Progenitor cell of endocrine pancreas (in vitro differentiated cells): ENCODE measurements at regions not wholly inside any gene's neighbourhood (a gene's known extent, or its start where the extent isn't known, plus 50 kb on each side); places are given as distances from the start of the nearest gene placed in this dataset.

Experiments used
- DNase-seq: peaks from one replicate; pipeline ENCODE4 v3.0.0; 2021; ENCODE audit warnings: low spot score; ENCODE audit not compliant: unreplicated experiment
- H3K27ac Mint-ChIP-seq: 2 replicates; pipeline ENCODE4 v1.8.0; 2021; ENCODE audit warnings: mild to moderate bottlenecking, moderate library complexity, mixed read lengths
- H3K27me3 Mint-ChIP-seq: 2 replicates; pipeline ENCODE4 v1.8.0; 2021; ENCODE audit warnings: mixed read lengths
- H3K36me3 Mint-ChIP-seq: 2 replicates; pipeline ENCODE4 v1.8.0; 2022; ENCODE audit warnings: mixed read lengths; ENCODE audit not compliant: insufficient read depth
- H3K4me1 Mint-ChIP-seq: 2 replicates; pipeline ENCODE4 v1.8.0; 2021; ENCODE audit warnings: low read depth, mixed read lengths
- H3K4me3 Mint-ChIP-seq: 2 replicates; pipeline ENCODE4 v1.8.0; 2021; ENCODE audit warnings: low read depth, mild to moderate bottlenecking, moderate library complexity, mixed read lengths
- H3K9me3 Mint-ChIP-seq: 2 replicates; pipeline ENCODE4 v1.8.0; 2021; ENCODE audit warnings: low read depth, mixed read lengths
- CTCF ChIP-seq: fragments of 200-600 bp; sonication (generic); IDR thresholded peaks from one replicate; pipeline ENCODE4 v1.5.0; 2021; ENCODE audit warnings: antibody characterized with exemption, mild to moderate bottlenecking; ENCODE audit not compliant: unreplicated experiment

GRCh38 chr5:104431981-104432380, 869.4 kb upstream of the NUDT12 start:
- no peaks in the 10 kb centered on the region for H3K9me3 Mint-ChIP-seq
- no peak overlapping the region for H3K4me3 Mint-ChIP-seq
- H3K36me3 Mint-ChIP-seq = no peaks in the 10 kb centered on the region
- H3K4me1 Mint-ChIP-seq = no peaks in the 10 kb centered on the region
- DNase-seq = no peak
- no peaks in the 10 kb centered on the region for H3K27me3 Mint-ChIP-seq
- H3K27ac Mint-ChIP-seq = no peak overlapping the region
- TF ChIP-seq CTCF = no peak

- H3K27me3 Mint-ChIP-seq = no peaks in the 10 kb centered on the region
- no peak overlapping the region for H3K27ac Mint-ChIP-seq
- no peak overlapping the region for H3K4me3 Mint-ChIP-seq
- no peaks in the 10 kb centered on the region for H3K4me1 Mint-ChIP-seq
- no peak for TF ChIP-seq CTCF
- no peaks in the 10 kb centered on the region for H3K36me3 Mint-ChIP-seq
- DNase-seq = no peak
- H3K9me3 Mint-ChIP-seq = no peaks in the 10 kb centered on the region
Measured at GRCh38 chr5:104431002-104431620, 868.5 kb upstream of the NUDT12 start.

GRCh38 chr5:104429911-104430310, 867.3 kb upstream of the NUDT12 start:
- H3K9me3 Mint-ChIP-seq = no peaks in the 10 kb centered on the region
- no peaks in the 10 kb centered on the region for H3K36me3 Mint-ChIP-seq
- H3K4me1 Mint-ChIP-seq = no peaks in the 10 kb centered on the region
- H3K4me3 Mint-ChIP-seq = no peak overlapping the region
- no peak for DNase-seq
- no peak overlapping the region for H3K27ac Mint-ChIP-seq
- no peaks in the 10 kb centered on the region for H3K27me3 Mint-ChIP-seq
- no peak for TF ChIP-seq CTCF

- H3K4me1 Mint-ChIP-seq = no peaks in the 10 kb centered on the region
Measured at GRCh38 chr5:104421431-104421830, 858.8 kb upstream of the NUDT12 start.

GRCh38 chr5:104418056-104418455, 855.5 kb upstream of the NUDT12 start:
- H3K4me1 Mint-ChIP-seq = no peaks in the 10 kb centered on the region
- no peak for TF ChIP-seq CTCF
- peaks cover 6% of the 10 kb centered on the region for H3K9me3 Mint-ChIP-seq
- H3K27me3 Mint-ChIP-seq = no peaks in the 10 kb centered on the region
- DNase-seq = no peak
- H3K36me3 Mint-ChIP-seq = no peaks in the 10 kb centered on the region
- H3K27ac Mint-ChIP-seq = no peak overlapping the region
- no peak overlapping the region for H3K4me3 Mint-ChIP-seq

More at GRCh38 chr5:104421431-104421830, 858.8 kb upstream of the NUDT12 start:
- DNase-seq = no peak
- no peak overlapping the region for H3K27ac Mint-ChIP-seq
- no peak for TF ChIP-seq CTCF
- no peak overlapping the region for H3K4me3 Mint-ChIP-seq
- no peaks in the 10 kb centered on the region for H3K27me3 Mint-ChIP-seq
- no peaks in the 10 kb centered on the region for H3K36me3 Mint-ChIP-seq
- no peaks in the 10 kb centered on the region for H3K9me3 Mint-ChIP-seq
